Stimulated activated naive B cell treated with anti-CD40 and anti-IgM and Interleukin-4, amounts not matched to agents 10 μg/mL and 1 μg/mL and 100 μg/mL, for 72 hours (primary cell): ENCODE measurements at regions not wholly inside any gene's neighbourhood (a gene's known extent, or its start where the extent isn't known, plus 50 kb on each side); places are given as distances from the start of the nearest gene placed in this dataset.
"Not testable (repeated sequence)": the region's sequence is repeated elsewhere in the genome, so short reads cannot be mapped to it uniquely, and the experiment has no call there.

Experiments used
- ATAC-seq, 2 donors: fragments of 150-1000 bp; cut with Tn5 transposase; replicated peaks; 2 replicates each; pipeline ENCODE4 v1.10.0; 2021; ENCODE audit warnings: moderate library complexity in 1 of 2
- DNase-seq: peaks from one replicate; pipeline ENCODE4 v3.0.0; 2021
- H3K27ac Mint-ChIP-seq: one replicate; pipeline ENCODE4 v1.8.0; 2022; ENCODE audit warnings: mild to moderate bottlenecking, mixed read lengths
- H3K27me3 Mint-ChIP-seq, 2 donors: one replicate each; pipeline ENCODE4 v1.8.0; 2022; ENCODE audit warnings: mixed read lengths in 2 of 2
- H3K36me3 Mint-ChIP-seq, 2 donors: one replicate each; pipeline ENCODE4 v1.8.0; 2022; ENCODE audit warnings: mixed read lengths in 2 of 2, mild to moderate bottlenecking in 1 of 2
- H3K4me1 Mint-ChIP-seq, 2 donors: one replicate each; pipeline ENCODE4 v1.8.0; 2022; ENCODE audit warnings: mixed read lengths in 2 of 2, mild to moderate bottlenecking in 1 of 2
- H3K4me3 Mint-ChIP-seq, 2 donors: one replicate each; pipeline ENCODE4 v1.8.0; 2022; ENCODE audit warnings: mild to moderate bottlenecking in 2 of 2, mixed read lengths in 2 of 2, moderate library complexity in 1 of 2
- H3K9me3 Mint-ChIP-seq, 2 donors: one replicate each; pipeline ENCODE4 v1.8.0; 2022; ENCODE audit warnings: mixed read lengths in 2 of 2, mild to moderate bottlenecking in 1 of 2

- Mint-ChIP-seq H3K36me3 (no peaks in the 10 kb centered on the region), H3K27ac (no peak overlapping the region), H3K27me3 (peaks cover 88 to 99% of the 10 kb centered on the region in 2 donors), H3K4me1 (peaks cover 24 to 45% of the 10 kb centered on the region in 2 donors), H3K9me3 (no peaks in the 10 kb centered on the region), H3K4me3 (no peak overlapping the region)
- DNase-seq (no peak), ATAC-seq (no peak)
These were observed 75.1 kb upstream of the EN2 start for GRCh38 chr7:155382802-155383171.

- no peak for ATAC-seq
- Mint-ChIP-seq H3K36me3 (no peaks in the 10 kb centered on the region), H3K4me1 (peaks cover 18 to 35% of the 10 kb centered on the region in 2 donors), H3K4me3 (no peak overlapping the region), H3K27me3 (peaks cover 87 to 98% of the 10 kb centered on the region in 2 donors), H3K9me3 (no peaks in the 10 kb centered on the region), H3K27ac (no peak overlapping the region)
- no peak for DNase-seq
These were observed 74.0 kb upstream of the EN2 start for GRCh38 chr7:155383756-155384491.

- Mint-ChIP-seq H3K4me1 (peaks cover 16 to 31% of the 10 kb centered on the region in 2 donors), H3K27me3 (peaks cover 86 to 97% of the 10 kb centered on the region in 2 donors), H3K36me3 (no peaks in the 10 kb centered on the region), H3K9me3 (no peaks in the 10 kb centered on the region), H3K4me3 (no peak overlapping the region), H3K27ac (no peak overlapping the region)
- DNase-seq (no peak), ATAC-seq (no peak)
These were observed 73.2 kb upstream of the EN2 start for GRCh38 chr7:155384751-155385150.

- not testable (repeated sequence) for DNase-seq, ATAC-seq, H3K9me3 Mint-ChIP-seq, H3K4me3 Mint-ChIP-seq, H3K36me3 Mint-ChIP-seq
- Mint-ChIP-seq H3K27ac (peak overlapping the region; percentile 7), H3K4me1 (peaks cover 14 to 27% of the 10 kb centered on the region in 2 donors), H3K27me3 (peaks cover 86 to 97% of the 10 kb centered on the region in 2 donors)
These were observed 72.7 kb upstream of the EN2 start for GRCh38 chr7:155385182-155385581.

GRCh38 chr7:155386608-155387007, 71.3 kb upstream of the EN2 start:
- H3K4me3 Mint-ChIP-seq = no peak overlapping the region

GRCh38 chr7:155387066-155387620, 70.8 kb upstream of the EN2 start:
- Mint-ChIP-seq H3K4me1 (peaks cover 2 to 7% of the 10 kb centered on the region in 2 donors), H3K27ac (no peak overlapping the region)

More at GRCh38 chr7:155386608-155387007, 71.3 kb upstream of the EN2 start:
- DNase-seq (no peak), ATAC-seq (no peak)
- H3K4me1 Mint-ChIP-seq = peaks cover 6 to 12% of the 10 kb centered on the region in 2 donors
- peaks cover 75 to 97% of the 10 kb centered on the region in 2 donors for H3K27me3 Mint-ChIP-seq
- H3K36me3 Mint-ChIP-seq = no peaks in the 10 kb centered on the region
- no peaks in the 10 kb centered on the region for H3K9me3 Mint-ChIP-seq
- H3K27ac Mint-ChIP-seq = no peak overlapping the region

GRCh38 chr7:155388561-155388960, 69.4 kb upstream of the EN2 start:
- Mint-ChIP-seq H3K36me3 (no peaks in the 10 kb centered on the region), H3K9me3 (no peaks in the 10 kb centered on the region), H3K27ac (no peak overlapping the region), H3K4me3 (no peak overlapping the region), H3K4me1 (no peaks in the 10 kb centered on the region), H3K27me3 (peaks cover 62 to 89% of the 10 kb centered on the region in 2 donors)
- ATAC-seq (no peak), DNase-seq (no peak)

More at GRCh38 chr7:155387066-155387620, 70.8 kb upstream of the EN2 start:
- Mint-ChIP-seq H3K9me3 (no peaks in the 10 kb centered on the region), H3K36me3 (no peaks in the 10 kb centered on the region), H3K4me3 (no peak overlapping the region), H3K27me3 (peaks cover 70 to 92% of the 10 kb centered on the region in 2 donors)
- ATAC-seq (no peak), DNase-seq (no peak)

- DNase-seq = no peak
- no peak overlapping the region for H3K27ac Mint-ChIP-seq
- no peak overlapping the region for H3K4me3 Mint-ChIP-seq
- no peaks in the 10 kb centered on the region for H3K36me3 Mint-ChIP-seq
- no peaks in the 10 kb centered on the region for H3K4me1 Mint-ChIP-seq
- no peak for ATAC-seq
- peaks cover 49 to 84% of the 10 kb centered on the region in 2 donors for H3K27me3 Mint-ChIP-seq
- no peaks in the 10 kb centered on the region for H3K9me3 Mint-ChIP-seq
These were observed 66.5 kb upstream of the EN2 start for GRCh38 chr7:155391414-155391813.

- Mint-ChIP-seq H3K27ac (no peak overlapping the region), H3K4me1 (no peaks in the 10 kb centered on the region), H3K27me3 (peaks cover 44 to 81% of the 10 kb centered on the region in 2 donors), H3K9me3 (no peaks in the 10 kb centered on the region), H3K36me3 (no peaks in the 10 kb centered on the region), H3K4me3 (no peak overlapping the region)
- ATAC-seq = peak in 1 of 2 donors; percentile 48
- no peak for DNase-seq
These were observed 65.0 kb upstream of the EN2 start for GRCh38 chr7:155392726-155393570.

GRCh38 chr7:155394413-155394812, 63.5 kb upstream of the EN2 start:
- peaks cover 38 to 72% of the 10 kb centered on the region in 2 donors for H3K27me3 Mint-ChIP-seq
- no peak overlapping the region for H3K4me3 Mint-ChIP-seq
- no peaks in the 10 kb centered on the region for H3K36me3 Mint-ChIP-seq
- ATAC-seq = no peak
- DNase-seq = no peak
- no peaks in the 10 kb centered on the region for H3K9me3 Mint-ChIP-seq
- H3K4me1 Mint-ChIP-seq = no peaks in the 10 kb centered on the region
- no peak overlapping the region for H3K27ac Mint-ChIP-seq

GRCh38 chr7:155395176-155395797, 62.6 kb upstream of the EN2 start:
- DNase-seq = no peak
- no peaks in the 10 kb centered on the region for H3K36me3 Mint-ChIP-seq
- no peak for ATAC-seq
- H3K27ac Mint-ChIP-seq = no peak overlapping the region
- no peaks in the 10 kb centered on the region for H3K4me1 Mint-ChIP-seq
- H3K4me3 Mint-ChIP-seq = no peak overlapping the region
- peaks cover 38 to 72% of the 10 kb centered on the region in 2 donors for H3K27me3 Mint-ChIP-seq
- H3K9me3 Mint-ChIP-seq = no peaks in the 10 kb centered on the region

- Mint-ChIP-seq H3K36me3 (no peaks in the 10 kb centered on the region), H3K4me1 (no peaks in the 10 kb centered on the region), H3K27me3 (peaks cover 38 to 66% of the 10 kb centered on the region in 2 donors), H3K4me3 (no peak overlapping the region), H3K27ac (no peak overlapping the region), H3K9me3 (no peaks in the 10 kb centered on the region)
- DNase-seq (no peak), ATAC-seq (no peak)
These were observed 61.3 kb upstream of the EN2 start for GRCh38 chr7:155396661-155397060.

- H3K36me3 Mint-ChIP-seq, H3K27ac Mint-ChIP-seq, H3K4me1 Mint-ChIP-seq, ATAC-seq, H3K4me3 Mint-ChIP-seq, H3K9me3 Mint-ChIP-seq, DNase-seq: not testable (repeated sequence)
- H3K27me3 Mint-ChIP-seq = peaks cover 51 to 70% of the 10 kb centered on the region in 2 donors
These were observed 59.9 kb upstream of the EN2 start for GRCh38 chr7:155397758-155398714.
